ENCODE measurements at regions not wholly inside any gene's neighbourhood (a gene's known extent, or its start where the extent isn't known, plus 50 kb on each side); places are given as distances from the start of the nearest gene placed in this dataset.

GRCh38 chr3:164883171-164883570, 195.1 kb downstream of the SI start:
- Histone ChIP-seq H3K36me3 (replicated peaks in 1 of 2; ENCODE audit: control insufficient read depth in 1 of 2, insufficient read depth in 2 of 2, low read length in 2 of 2) (no peaks in the 10 kb centered on the region), H3K4me3 (replicated peaks in 1 of 3; ENCODE audit: low read depth in 2 of 3, low read length in 3 of 3) (no peak overlapping the region), H3K9me3 (replicated peaks in 1 of 2; ENCODE audit: control insufficient read depth in 1 of 2, insufficient read depth in 1 of 2, low read length in 2 of 2) (no peaks in the 10 kb centered on the region), H2AFZ (ENCODE audit: insufficient read depth, low read depth, low read length, poor library complexity, severe bottlenecking) (no peak overlapping the region), H3K79me2 (ENCODE audit: insufficient read depth, low read length) (no peaks in the 10 kb centered on the region), H4K20me1 (ENCODE audit: insufficient read depth, low read length) (no peaks in the 10 kb centered on the region), H3K4me1 (ENCODE audit: control insufficient read depth in 1 of 2, insufficient read depth in 2 of 2, low read length in 2 of 2) (no peaks in the 10 kb centered on the region), H3K27me3 (ENCODE audit: control insufficient read depth in 2 of 2, insufficient read depth in 2 of 2, low read length in 2 of 2) (no peaks in the 10 kb centered on the region), H3K27ac (ENCODE audit: low read depth in 1 of 2, low read length in 2 of 2) (no peak overlapping the region), H3K9ac (ENCODE audit: insufficient read depth, low read length, poor library complexity, severe bottlenecking) (no peak overlapping the region), H3K4me2 (replicated peaks; ENCODE audit: extremely low read depth, low read length, poor library complexity, severe bottlenecking) (no peak overlapping the region)
- peaks cover 0 to 4% (median 1%) of the 10 kb centered on the region in 3 donors for H3K27me3 Mint-ChIP-seq (ENCODE audit: low read depth in 3 of 3)
- DNase-seq, result no peak
- H3K4me3 Mint-ChIP-seq, result no peak overlapping the region
- intact Hi-C loops (cut with micrococcal nuclease), result no loop called here
- no peaks in the 10 kb centered on the region for H3K4me1 Mint-ChIP-seq
- H3K9me3 Mint-ChIP-seq, result peaks cover 0 to 3% (median 0%) of the 10 kb centered on the region in 7 donors
- TF ChIP-seq CTCF (IDR thresholded peaks at IDR 0.05), result no peak
- no peak overlapping the region for H3K27ac Mint-ChIP-seq
- H3K36me3 Mint-ChIP-seq, result no peaks in the 10 kb centered on the region

GRCh38 chr3:164879201-164879600, 199.1 kb downstream of the SI start:
- Histone ChIP-seq H3K27ac (ENCODE audit: low read depth in 1 of 2, low read length in 2 of 2) (no peak overlapping the region), H3K79me2 (ENCODE audit: insufficient read depth, low read length) (no peaks in the 10 kb centered on the region), H3K9me3 (replicated peaks in 1 of 2; ENCODE audit: control insufficient read depth in 1 of 2, insufficient read depth in 1 of 2, low read length in 2 of 2) (no peaks in the 10 kb centered on the region), H3K27me3 (ENCODE audit: control insufficient read depth in 2 of 2, insufficient read depth in 2 of 2, low read length in 2 of 2) (no peaks in the 10 kb centered on the region), H3K4me1 (ENCODE audit: control insufficient read depth in 1 of 2, insufficient read depth in 2 of 2, low read length in 2 of 2) (no peaks in the 10 kb centered on the region), H3K9ac (ENCODE audit: insufficient read depth, low read length, poor library complexity, severe bottlenecking) (no peak overlapping the region), H4K20me1 (ENCODE audit: insufficient read depth, low read length) (no peaks in the 10 kb centered on the region), H3K4me2 (replicated peaks; ENCODE audit: extremely low read depth, low read length, poor library complexity, severe bottlenecking) (no peak overlapping the region), H3K4me3 (replicated peaks in 1 of 3; ENCODE audit: low read depth in 2 of 3, low read length in 3 of 3) (no peak overlapping the region), H3K36me3 (replicated peaks in 1 of 2; ENCODE audit: control insufficient read depth in 1 of 2, insufficient read depth in 2 of 2, low read length in 2 of 2) (no peaks in the 10 kb centered on the region), H2AFZ (ENCODE audit: insufficient read depth, low read depth, low read length, poor library complexity, severe bottlenecking) (no peak overlapping the region)
- 100% methylated on average over 1 of the region's 4 CpGs for WGBS (ENCODE audit: insufficient coverage)
- no peak overlapping the region for H3K4me3 Mint-ChIP-seq
- no peaks in the 10 kb centered on the region for H3K36me3 Mint-ChIP-seq
- H3K9me3 Mint-ChIP-seq, result peaks cover 0 to 3% (median 0%) of the 10 kb centered on the region in 7 donors
- intact Hi-C loops (cut with micrococcal nuclease), result no loop called here
- DNase-seq, result no peak
- H3K4me1 Mint-ChIP-seq, result no peaks in the 10 kb centered on the region
- no peak for TF ChIP-seq CTCF (IDR thresholded peaks at IDR 0.05)
- H3K27me3 Mint-ChIP-seq (ENCODE audit: low read depth in 3 of 3), result peaks cover 0 to 4% (median 1%) of the 10 kb centered on the region in 3 donors
- H3K27ac Mint-ChIP-seq, result no peak overlapping the region

All from CD14-positive monocyte (primary cell).